Loucy (cell line): ENCODE measurements at regions not wholly inside any gene's neighbourhood (a gene's known extent, or its start where the extent isn't known, plus 50 kb on each side); places are given as distances from the start of the nearest gene placed in this dataset.

Source experiments
- H2AFZ ChIP-seq: fragments of 200-600 bp; sonication (generic); 2 replicates; pipeline ENCODE4 v1.6.0; 2016; ENCODE audit warnings: antibody characterized with exemption, mild to moderate bottlenecking, low read length, moderate library complexity
- H3F3A ChIP-seq: fragments of 200-600 bp; 2 replicates; pipeline ENCODE4 v1.6.0; 2016; ENCODE audit warnings: antibody characterized with exemption, low read depth, mild to moderate bottlenecking
- H3K27me3 ChIP-seq: fragments of 200-600 bp; sonication (generic); 2 replicates; pipeline ENCODE4 v1.6.1; 2014; ENCODE audit warnings: low read length, mild to moderate bottlenecking; ENCODE audit not compliant: insufficient read depth, poor library complexity, severe bottlenecking
- H3K36me3 ChIP-seq: fragments of 200-600 bp; sonication (generic); 2 replicates; pipeline ENCODE4 v1.6.1; 2016; ENCODE audit warnings: low read length; ENCODE audit not compliant: insufficient read depth
- H3K4me1 ChIP-seq: fragments of 200-600 bp; sonication (generic); 2 replicates; pipeline ENCODE4 v1.5.1; 2014; ENCODE audit warnings: low read length, mild to moderate bottlenecking; ENCODE audit not compliant: insufficient read depth, poor library complexity, severe bottlenecking
- H3K4me2 ChIP-seq: fragments of 200-600 bp; sonication (generic); 2 replicates; pipeline ENCODE4 v1.6.0; 2014; ENCODE audit warnings: antibody characterized with exemption, low read length, low read depth, mild to moderate bottlenecking; ENCODE audit not compliant: poor library complexity, severe bottlenecking
- H3K4me3 ChIP-seq: fragments of 200-600 bp; sonication (generic); 2 replicates; pipeline ENCODE4 v1.5.1; 2014; ENCODE audit warnings: low read length, mild to moderate bottlenecking, mixed read lengths; ENCODE audit not compliant: poor library complexity, severe bottlenecking
- H3K79me2 ChIP-seq: fragments of 200-600 bp; sonication (generic); 2 replicates; pipeline ENCODE4 v1.6.1; 2014; ENCODE audit warnings: low read length; ENCODE audit not compliant: insufficient read depth
- H3K9ac ChIP-seq: fragments of 200-600 bp; sonication (generic); 2 replicates; pipeline ENCODE4 v1.6.0; 2014; ENCODE audit warnings: mild to moderate bottlenecking, low read depth, low read length, moderate library complexity; ENCODE audit not compliant: poor library complexity, severe bottlenecking
- H3K9me2 ChIP-seq: fragments of 200-600 bp; sonication (generic); replicated peaks from 2 replicates; pipeline ENCODE4 v1.6.1; 2016; ENCODE audit warnings: low read depth, low read length, mixed read lengths
- H3K9me3 ChIP-seq: fragments of 200-600 bp; sonication (generic); 2 replicates; pipeline ENCODE4 v1.6.1; 2014; ENCODE audit warnings: mild to moderate bottlenecking, antibody characterized with exemption, low read length, low read depth; ENCODE audit not compliant: insufficient read depth
- H4K20me1 ChIP-seq: fragments of 200-600 bp; sonication (generic); 2 replicates; pipeline ENCODE4 v1.6.0; 2014; ENCODE audit warnings: antibody characterized with exemption, low read length, mild to moderate bottlenecking; ENCODE audit not compliant: insufficient read depth, poor library complexity, severe bottlenecking
- EZH2phosphoT487 ChIP-seq: fragments of 200-600 bp; IDR thresholded peaks from 2 replicates; pipeline ENCODE4 v1.6.1; 2018; ENCODE audit warnings: antibody characterized with exemption, mild to moderate bottlenecking, moderate library complexity, borderline replicate concordance
- TF ChIP-seq, protein P1 (sequence below): fragments of 200-600 bp; sonication (generic); conservative IDR thresholded peaks from 2 replicates; pipeline ENCODE4 v1.5.1; 2014; ENCODE audit warnings: mild to moderate bottlenecking, antibody characterized with exemption, low read length

DNA sequence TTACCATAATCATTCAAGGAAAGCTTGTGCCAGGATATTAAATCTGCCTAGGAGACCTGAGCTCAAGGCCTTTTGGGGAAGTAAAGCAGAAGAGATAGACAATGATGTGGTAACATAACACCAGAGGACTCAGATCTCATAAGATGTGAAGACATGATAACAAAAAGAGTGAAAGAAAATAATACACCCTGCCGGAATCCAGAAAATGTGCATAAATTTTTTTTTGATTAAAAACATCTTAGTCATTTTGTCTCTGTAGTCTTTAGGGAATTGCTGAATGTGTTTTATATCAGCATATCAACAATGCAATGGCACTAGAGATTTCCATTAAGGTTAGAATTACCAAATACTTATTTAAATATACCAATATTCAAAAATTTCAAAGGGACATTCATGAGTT, 326.8 kb upstream of the ROBO1 start:
- Histone ChIP-seq H3K4me2 (no peak overlapping the region), H3K9me2 (no peaks in the 10 kb centered on the region), H3K9me3 (no peaks in the 10 kb centered on the region), H3K4me1 (no peaks in the 10 kb centered on the region), H3K36me3 (no peaks in the 10 kb centered on the region), H3K27me3 (no peaks in the 10 kb centered on the region), H3K9ac (no peak overlapping the region), H3K79me2 (no peaks in the 10 kb centered on the region), H4K20me1 (no peaks in the 10 kb centered on the region), H3F3A (0 out of 2 replicates have a peak, but pooled peaks cover 3% of the 10 kb centered on the region), H2AFZ (no peak overlapping the region; the same call in 1 of the 2 replicates), H3K4me3 (no peak overlapping the region)
- TF ChIP-seq EZH2phosphoT487, result no peak
- TF ChIP-seq, protein P1, sequence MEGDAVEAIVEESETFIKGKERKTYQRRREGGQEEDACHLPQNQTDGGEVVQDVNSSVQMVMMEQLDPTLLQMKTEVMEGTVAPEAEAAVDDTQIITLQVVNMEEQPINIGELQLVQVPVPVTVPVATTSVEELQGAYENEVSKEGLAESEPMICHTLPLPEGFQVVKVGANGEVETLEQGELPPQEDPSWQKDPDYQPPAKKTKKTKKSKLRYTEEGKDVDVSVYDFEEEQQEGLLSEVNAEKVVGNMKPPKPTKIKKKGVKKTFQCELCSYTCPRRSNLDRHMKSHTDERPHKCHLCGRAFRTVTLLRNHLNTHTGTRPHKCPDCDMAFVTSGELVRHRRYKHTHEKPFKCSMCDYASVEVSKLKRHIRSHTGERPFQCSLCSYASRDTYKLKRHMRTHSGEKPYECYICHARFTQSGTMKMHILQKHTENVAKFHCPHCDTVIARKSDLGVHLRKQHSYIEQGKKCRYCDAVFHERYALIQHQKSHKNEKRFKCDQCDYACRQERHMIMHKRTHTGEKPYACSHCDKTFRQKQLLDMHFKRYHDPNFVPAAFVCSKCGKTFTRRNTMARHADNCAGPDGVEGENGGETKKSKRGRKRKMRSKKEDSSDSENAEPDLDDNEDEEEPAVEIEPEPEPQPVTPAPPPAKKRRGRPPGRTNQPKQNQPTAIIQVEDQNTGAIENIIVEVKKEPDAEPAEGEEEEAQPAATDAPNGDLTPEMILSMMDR, result no peak

DNA sequence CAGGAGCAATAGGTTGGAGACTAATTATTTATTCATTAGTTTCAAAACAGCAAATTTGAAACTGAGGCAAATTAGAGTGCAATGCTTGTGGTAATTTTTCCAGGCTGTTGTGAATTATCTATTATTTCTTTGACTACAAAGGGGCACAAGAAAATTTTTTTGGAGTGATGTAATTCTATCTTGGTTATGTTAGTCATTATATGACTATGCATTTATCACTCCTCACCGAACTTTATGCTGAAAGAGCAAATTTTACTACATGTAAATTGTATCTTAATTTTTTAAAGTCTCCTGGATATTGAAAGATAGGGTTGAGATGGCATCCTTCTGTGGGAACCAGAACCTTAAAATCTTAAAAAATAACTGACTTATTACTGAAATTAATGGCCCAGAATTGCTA, 320.0 kb upstream of the ROBO1 start:
- H3K79me2 ChIP-seq, result no peaks in the 10 kb centered on the region
- H3K4me3 ChIP-seq, result no peak overlapping the region
- H4K20me1 ChIP-seq, result no peaks in the 10 kb centered on the region
- no peaks in the 10 kb centered on the region for H3F3A ChIP-seq
- H3K9ac ChIP-seq, result no peak overlapping the region
- no peak overlapping the region for H2AFZ ChIP-seq
- no peaks in the 10 kb centered on the region for H3K36me3 ChIP-seq
- H3K9me2 ChIP-seq, result no peaks in the 10 kb centered on the region
- H3K9me3 ChIP-seq, result no peaks in the 10 kb centered on the region
- H3K4me1 ChIP-seq, result no peaks in the 10 kb centered on the region
- H3K27me3 ChIP-seq, result no peaks in the 10 kb centered on the region
- H3K4me2 ChIP-seq, result no peak overlapping the region
- TF ChIP-seq, protein P1, result no peak
- no peak for TF ChIP-seq EZH2phosphoT487

DNA sequence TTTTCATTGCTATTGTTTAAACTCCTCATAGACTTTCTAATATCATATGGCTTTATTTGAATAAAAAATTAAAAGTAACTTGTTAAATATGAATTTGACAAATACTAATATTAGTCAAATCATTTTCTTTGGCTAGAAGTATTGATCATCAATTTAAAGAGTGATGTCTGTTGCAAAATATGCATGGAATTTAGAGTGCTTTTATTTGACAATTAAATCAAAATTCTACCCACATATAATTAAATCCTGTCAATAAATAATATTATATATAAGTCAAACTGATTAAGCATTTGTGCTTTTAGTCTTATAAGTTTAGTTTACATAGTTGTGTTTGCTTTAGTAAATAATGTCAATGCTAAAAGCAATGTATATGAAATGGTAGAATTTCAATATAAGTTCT, 318.6 kb upstream of the ROBO1 start:
- no peak overlapping the region for H3K4me2 ChIP-seq
- no peak overlapping the region for H2AFZ ChIP-seq
- H3K79me2 ChIP-seq, result no peaks in the 10 kb centered on the region
- H4K20me1 ChIP-seq, result no peaks in the 10 kb centered on the region
- H3K36me3 ChIP-seq, result no peaks in the 10 kb centered on the region
- no peak overlapping the region for H3K4me3 ChIP-seq
- no peak for TF ChIP-seq EZH2phosphoT487
- TF ChIP-seq, protein P1, result no peak
- H3K27me3 ChIP-seq, result no peaks in the 10 kb centered on the region
- H3K9me2 ChIP-seq, result no peaks in the 10 kb centered on the region
- H3K4me1 ChIP-seq, result no peaks in the 10 kb centered on the region
- no peaks in the 10 kb centered on the region for H3K9me3 ChIP-seq
- H3F3A ChIP-seq, result no peaks in the 10 kb centered on the region
- H3K9ac ChIP-seq, result no peak overlapping the region
